ENCODE measurements at regions not wholly inside any gene's neighbourhood (a gene's known extent, or its start where the extent isn't known, plus 50 kb on each side); places are given as distances from the start of the nearest gene placed in this dataset.

- TF ChIP-seq CREB5 (CRISPR knock-in tag; IDR thresholded peaks at IDR 0.05; ENCODE audit: low read depth) (no peak), ISL1 (CRISPR knock-in tag; IDR thresholded peaks at IDR 0.05) (no peak), RARB (CRISPR knock-in tag; IDR thresholded peaks at IDR 0.05) (no peak), BACH2 (CRISPR knock-in tag; IDR thresholded peaks at IDR 0.05; ENCODE audit: borderline replicate concordance) (no peak), GLIS3 (CRISPR knock-in tag; IDR thresholded peaks at IDR 0.05) (no peak), TCF4 (CRISPR knock-in tag; IDR thresholded peaks at IDR 0.05; ENCODE audit: borderline replicate concordance) (no peak), ZFP30 (CRISPR knock-in tag; IDR thresholded peaks at IDR 0.05) (no peak), ARNTL (CRISPR knock-in tag; IDR thresholded peaks at IDR 0.05; ENCODE audit: borderline replicate concordance, low read depth) (no peak), ESRRG (CRISPR knock-in tag; IDR thresholded peaks at IDR 0.05) (no peak), CSDC2 (CRISPR knock-in tag; IDR thresholded peaks at IDR 0.05) (no peak), CSRNP3 (CRISPR knock-in tag; IDR thresholded peaks at IDR 0.05) (no peak), TOX (CRISPR knock-in tag; IDR thresholded peaks at IDR 0.05; ENCODE audit: borderline replicate concordance) (no peak)
These were observed 455.3 kb upstream of the KIF2A start (continued) for GRCh38 chr5:61850696-61851095.

GRCh38 chr5:61854531-61854930, 451.5 kb upstream of the KIF2A start:
- TF ChIP-seq ESRRG (CRISPR knock-in tag; IDR thresholded peaks at IDR 0.05) (no peak), BACH2 (CRISPR knock-in tag; IDR thresholded peaks at IDR 0.05; ENCODE audit: borderline replicate concordance) (no peak), OSR1 (CRISPR knock-in tag; IDR thresholded peaks at IDR 0.05) (no peak), ISL1 (CRISPR knock-in tag; IDR thresholded peaks at IDR 0.05) (no peak), TCF4 (CRISPR knock-in tag; IDR thresholded peaks at IDR 0.05; ENCODE audit: borderline replicate concordance) (no peak), ARNTL (CRISPR knock-in tag; IDR thresholded peaks at IDR 0.05; ENCODE audit: borderline replicate concordance, low read depth) (no peak), ZNF70 (CRISPR knock-in tag; IDR thresholded peaks at IDR 0.05) (no peak), CSDC2 (CRISPR knock-in tag; IDR thresholded peaks at IDR 0.05) (no peak), POU6F1 (CRISPR knock-in tag; IDR thresholded peaks at IDR 0.05; ENCODE audit: borderline replicate concordance, low read depth) (no peak), ZC3H10 (CRISPR knock-in tag; IDR thresholded peaks at IDR 0.05) (no peak), ZFP30 (CRISPR knock-in tag; IDR thresholded peaks at IDR 0.05) (no peak), TSHZ2 (CRISPR knock-in tag; IDR thresholded peaks at IDR 0.05) (no peak), PATZ1 (CRISPR knock-in tag; IDR thresholded peaks at IDR 0.05; ENCODE audit: borderline replicate concordance) (no peak), SNAI2 (CRISPR knock-in tag; IDR thresholded peaks at IDR 0.05) (no peak), ZNF8 (CRISPR knock-in tag; IDR thresholded peaks at IDR 0.05) (no peak), ZNF565 (CRISPR knock-in tag; conservative IDR thresholded peaks at IDR 0.05; ENCODE audit: low read depth) (no peak), CREB5 (CRISPR knock-in tag; IDR thresholded peaks at IDR 0.05; ENCODE audit: low read depth) (no peak), CSRNP3 (CRISPR knock-in tag; IDR thresholded peaks at IDR 0.05) (no peak), GLIS3 (CRISPR knock-in tag; IDR thresholded peaks at IDR 0.05) (no peak), ZFP3 (CRISPR knock-in tag; IDR thresholded peaks at IDR 0.05) (no peak)
- ATAC-seq: no peak
